T-helper 17 cell (primary cell): ENCODE measurements at regions not wholly inside any gene's neighbourhood (a gene's known extent, or its start where the extent isn't known, plus 50 kb on each side); places are given as distances from the start of the nearest gene placed in this dataset.

Experiments used
- ATAC-seq: fragments of 150-1000 bp; cut with Tn5 transposase; 2 replicates; pipeline ENCODE4 v1.10.0; 2021; ENCODE audit warnings: mild to moderate bottlenecking, moderate library complexity
- DNase-seq, 3 donors: peaks; one replicate each; pipeline versions ENCODE4 v3.0.0 to v3.0.0-alpha.2; 2020 to 2021
- H3K9me3 ChIP-seq: one replicate; pipeline ENCODE4 v1.7.0; 2013; ENCODE audit warnings: low read length, mild to moderate bottlenecking; ENCODE audit not compliant: control insufficient read depth, poor library complexity, severe bottlenecking
- H3K27ac Mint-ChIP-seq: one replicate; pipeline ENCODE4 v1.8.0; 2022; ENCODE audit warnings: mild to moderate bottlenecking, moderate library complexity, mixed read lengths
- H3K27me3 Mint-ChIP-seq: one replicate; pipeline ENCODE4 v1.8.0; 2022; ENCODE audit warnings: mixed read lengths
- H3K36me3 Mint-ChIP-seq: one replicate; pipeline ENCODE4 v1.8.0; 2022; ENCODE audit warnings: low read depth, mixed read lengths
- H3K4me1 Mint-ChIP-seq: one replicate; pipeline ENCODE4 v1.8.0; 2022; ENCODE audit warnings: mild to moderate bottlenecking, mixed read lengths
- H3K4me3 Mint-ChIP-seq: one replicate; pipeline ENCODE4 v1.8.0; 2022; ENCODE audit warnings: mild to moderate bottlenecking, moderate library complexity, mixed read lengths

DNA sequence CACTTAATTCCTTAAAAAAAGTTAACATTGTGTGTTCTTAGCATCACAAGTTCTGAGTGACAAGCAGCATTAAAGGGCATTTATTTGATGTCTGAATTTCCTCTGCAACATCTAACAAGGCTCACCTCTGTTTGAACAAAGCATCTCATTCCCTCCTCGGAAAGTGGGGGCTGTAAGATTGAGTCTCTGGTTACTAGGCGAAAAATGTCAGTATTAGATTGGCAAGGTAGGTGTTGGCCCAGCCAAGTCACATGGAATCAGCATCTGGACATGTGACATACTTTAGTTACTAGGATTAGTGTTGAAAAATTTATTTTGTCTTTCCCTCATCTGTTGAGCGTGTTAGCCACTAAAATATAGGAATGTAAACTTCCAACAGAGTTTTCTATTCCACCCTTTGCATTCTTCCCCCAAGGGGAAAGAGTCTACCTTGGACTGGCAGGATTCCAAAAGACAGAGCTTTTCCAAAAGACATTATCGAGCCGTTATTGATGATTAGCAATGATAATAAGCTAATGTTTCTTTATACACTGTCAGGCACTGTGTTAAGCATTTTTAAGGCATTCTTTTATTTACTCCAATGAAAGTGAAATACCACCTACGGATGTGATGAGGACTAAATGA lies 194.9 kb upstream of the BTG1 start:
- peak overlapping the region; percentile 67 for H3K27ac Mint-ChIP-seq
- DNase-seq, result no peak

DNA sequence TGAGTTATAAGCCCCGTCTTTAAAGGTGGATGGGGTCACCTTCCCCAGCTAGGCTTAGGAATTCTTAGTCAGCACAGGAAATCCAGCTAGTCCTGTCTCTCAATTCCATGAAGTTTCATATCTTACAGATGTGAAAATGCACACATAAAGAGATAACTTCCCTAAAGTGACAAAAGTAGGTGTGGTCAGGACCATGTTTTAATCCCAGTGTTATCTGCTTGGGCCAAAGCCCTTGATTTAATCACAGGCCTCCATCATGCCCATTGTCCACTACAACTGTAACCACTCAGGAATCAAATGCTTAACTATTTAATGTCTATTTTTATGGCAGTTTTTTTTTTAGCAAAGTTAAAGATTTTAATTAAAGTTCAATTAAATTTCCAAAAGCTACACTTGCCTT lies 194.4 kb upstream of the BTG1 start:
- Mint-ChIP-seq H3K27me3 (no peaks in the 10 kb centered on the region), H3K27ac (no peak overlapping the region), H3K36me3 (no peaks in the 10 kb centered on the region), H3K4me3 (no peak overlapping the region), H3K4me1 (peaks cover 4% of the 10 kb centered on the region)
- H3K9me3 ChIP-seq, result no peaks in the 10 kb centered on the region
- DNase-seq (no peak), ATAC-seq (no peak)

More for the DNA sequence above, 194.9 kb upstream of the BTG1 start:
- Mint-ChIP-seq H3K4me1 (peaks cover 4% of the 10 kb centered on the region), H3K4me3 (no peak overlapping the region), H3K27me3 (no peaks in the 10 kb centered on the region), H3K36me3 (no peaks in the 10 kb centered on the region)
- ATAC-seq, result no peak
- H3K9me3 ChIP-seq, result no peaks in the 10 kb centered on the region

DNA sequence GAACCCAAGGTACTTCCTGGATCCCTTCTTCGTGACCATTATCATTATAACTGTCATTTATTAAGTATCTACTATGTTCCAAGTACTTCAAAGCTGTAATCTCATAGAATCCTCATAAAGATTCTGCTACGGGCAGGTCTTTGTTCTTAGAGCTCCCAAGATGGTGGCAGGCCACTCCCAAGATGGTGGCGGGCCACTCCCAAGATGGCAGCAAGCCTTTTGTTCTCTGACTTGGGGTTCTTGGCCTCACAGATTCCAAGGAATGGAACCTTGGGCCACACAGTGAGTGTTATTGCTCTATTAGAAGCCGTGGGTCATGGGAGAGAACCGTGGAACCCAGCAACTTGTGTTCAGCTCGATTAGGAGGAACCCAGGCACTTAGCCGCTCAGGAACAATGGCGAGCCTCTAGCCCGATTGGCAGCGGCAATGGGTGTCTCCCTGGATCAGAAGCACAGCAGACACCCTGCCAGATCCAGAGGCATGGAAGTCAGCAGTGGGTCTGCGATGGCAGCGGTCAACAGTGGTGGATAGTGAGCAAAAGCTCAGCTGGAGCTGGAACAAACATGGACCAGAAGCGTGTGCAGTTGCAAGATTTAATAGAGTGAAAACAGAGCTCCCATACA lies 193.7 kb upstream of the BTG1 start:
- no peak for ATAC-seq
- DNase-seq, result no peak
- no peaks in the 10 kb centered on the region for H3K36me3 Mint-ChIP-seq
- H3K9me3 ChIP-seq, result no peaks in the 10 kb centered on the region
- H3K4me1 Mint-ChIP-seq, result peaks cover 4% of the 10 kb centered on the region
- no peak overlapping the region for H3K27ac Mint-ChIP-seq
- no peak overlapping the region for H3K4me3 Mint-ChIP-seq
- no peaks in the 10 kb centered on the region for H3K27me3 Mint-ChIP-seq

DNA sequence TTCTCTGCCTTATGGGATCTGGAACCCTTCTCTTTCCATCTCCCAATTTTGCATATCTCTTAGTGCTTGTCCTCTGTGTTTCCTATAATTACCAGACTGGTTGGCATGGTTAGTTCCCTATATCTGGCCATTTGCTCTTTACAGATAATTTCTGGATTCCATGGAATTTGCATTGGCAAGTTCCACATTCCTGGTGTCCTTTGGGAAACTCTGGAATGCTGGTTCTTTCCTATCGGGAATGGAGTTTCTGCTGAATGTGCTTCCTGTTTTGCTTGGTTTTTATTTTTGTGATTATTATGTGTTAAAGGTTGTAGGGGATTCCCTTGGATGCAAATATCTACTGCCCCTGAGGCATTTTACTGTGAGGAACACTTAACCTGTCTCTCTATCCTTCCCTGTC lies 193.0 kb upstream of the BTG1 start:
- Mint-ChIP-seq H3K27me3 (no peaks in the 10 kb centered on the region), H3K27ac (no peak overlapping the region), H3K4me3 (no peak overlapping the region), H3K4me1 (peaks cover 8% of the 10 kb centered on the region), H3K36me3 (no peaks in the 10 kb centered on the region)
- DNase-seq (no peak), ATAC-seq (no peak)
- H3K9me3 ChIP-seq, result no peaks in the 10 kb centered on the region

DNA sequence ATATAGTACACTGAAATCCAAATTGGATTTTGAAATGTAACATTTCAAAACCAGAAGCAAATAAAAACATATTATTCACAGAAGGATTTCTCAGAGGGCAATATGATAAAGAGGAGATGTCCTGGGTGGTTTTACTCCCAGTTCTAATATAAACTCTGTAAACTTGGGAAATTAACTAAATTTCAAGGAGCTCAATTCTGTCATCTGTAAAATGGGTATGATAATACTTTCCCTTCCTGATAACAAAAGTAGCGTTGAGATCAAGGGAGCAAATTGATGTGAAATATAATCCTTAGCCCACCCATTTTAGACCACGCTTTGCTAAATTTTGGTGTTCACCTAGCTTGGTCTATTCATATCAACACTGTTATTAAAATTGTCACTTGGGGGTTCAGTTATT lies 192.5 kb upstream of the BTG1 start:
- no peaks in the 10 kb centered on the region for H3K27me3 Mint-ChIP-seq
- no peak overlapping the region for H3K27ac Mint-ChIP-seq
- H3K4me1 Mint-ChIP-seq, result peaks cover 11% of the 10 kb centered on the region

DNA sequence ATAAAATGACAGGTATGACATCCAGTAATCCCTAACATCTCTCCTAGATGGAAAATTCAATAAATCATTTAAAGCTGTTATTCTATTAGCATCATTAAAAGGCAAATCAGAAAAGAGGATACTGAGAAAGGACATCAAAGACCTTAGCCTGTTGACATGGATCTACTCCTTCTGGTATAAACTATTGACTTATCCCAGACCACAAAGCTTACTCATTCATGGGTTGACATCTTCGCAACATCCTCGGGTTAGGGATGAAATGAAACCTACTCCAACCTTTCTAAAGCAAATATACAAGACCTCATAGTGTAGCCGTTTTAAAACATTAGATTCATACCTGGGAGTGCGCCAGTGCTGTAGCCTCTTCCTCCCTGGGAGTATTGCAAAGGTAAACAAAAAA lies 191.5 kb upstream of the BTG1 start:
- Mint-ChIP-seq H3K4me3 (no peak overlapping the region), H3K27ac (no peak overlapping the region), H3K27me3 (no peaks in the 10 kb centered on the region), H3K36me3 (no peaks in the 10 kb centered on the region), H3K4me1 (peaks cover 15% of the 10 kb centered on the region)
- no peaks in the 10 kb centered on the region for H3K9me3 ChIP-seq
- no peak for DNase-seq
- no peak for ATAC-seq

More for the DNA sequence above, 192.5 kb upstream of the BTG1 start:
- H3K4me3 Mint-ChIP-seq, result no peak overlapping the region
- ATAC-seq (no peak), DNase-seq (no peak)
- H3K9me3 ChIP-seq, result no peaks in the 10 kb centered on the region
- no peaks in the 10 kb centered on the region for H3K36me3 Mint-ChIP-seq

DNA sequence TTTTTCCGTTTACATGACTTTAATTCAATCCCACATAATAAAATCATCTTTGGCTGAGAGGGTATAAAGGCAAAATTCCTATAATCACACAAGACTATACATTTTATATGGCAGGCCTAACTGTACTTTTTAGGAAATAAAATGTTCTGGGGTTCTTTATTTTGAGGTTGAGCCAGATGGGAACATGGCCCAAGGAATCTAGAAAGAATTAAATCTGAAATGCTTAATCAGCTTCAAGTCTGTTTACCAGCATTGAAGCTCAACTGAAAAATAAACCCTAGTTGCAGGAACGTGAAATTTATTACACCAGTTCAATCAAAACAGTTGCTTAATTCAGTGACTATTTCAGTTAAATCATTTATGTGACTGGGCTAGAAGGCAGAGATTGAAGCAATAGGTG lies 191.0 kb upstream of the BTG1 start:
- ATAC-seq, result no peak
- Mint-ChIP-seq H3K4me3 (no peak overlapping the region), H3K4me1 (peaks cover 15% of the 10 kb centered on the region), H3K27ac (no peak overlapping the region), H3K27me3 (no peaks in the 10 kb centered on the region), H3K36me3 (no peaks in the 10 kb centered on the region)
- DNase-seq, result no peak
- no peaks in the 10 kb centered on the region for H3K9me3 ChIP-seq

DNA sequence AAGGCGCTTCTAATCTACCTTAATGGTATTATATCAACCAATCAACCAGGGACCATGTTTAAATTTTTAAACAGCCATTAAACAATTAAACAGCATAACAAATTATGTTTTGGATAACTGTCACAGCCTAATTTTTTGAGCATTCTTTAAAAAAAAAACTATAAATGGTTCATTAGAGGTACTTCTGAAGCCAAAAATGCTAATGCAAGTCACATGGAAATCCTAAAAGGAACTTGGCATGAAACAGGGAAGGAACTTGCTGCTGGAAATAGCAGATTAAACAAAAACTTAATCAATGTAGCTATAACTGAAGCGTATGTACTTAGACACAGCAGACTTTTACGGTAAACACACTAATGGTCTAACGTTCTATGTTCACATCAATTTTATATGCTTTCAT lies 190.2 kb upstream of the BTG1 start:
- ATAC-seq (no peak), DNase-seq (no peak)
- H3K27me3 Mint-ChIP-seq, result no peaks in the 10 kb centered on the region
- no peak overlapping the region for H3K27ac Mint-ChIP-seq
- H3K4me1 Mint-ChIP-seq, result peaks cover 11% of the 10 kb centered on the region
- no peak overlapping the region for H3K4me3 Mint-ChIP-seq
- no peaks in the 10 kb centered on the region for H3K36me3 Mint-ChIP-seq
- no peaks in the 10 kb centered on the region for H3K9me3 ChIP-seq

DNA sequence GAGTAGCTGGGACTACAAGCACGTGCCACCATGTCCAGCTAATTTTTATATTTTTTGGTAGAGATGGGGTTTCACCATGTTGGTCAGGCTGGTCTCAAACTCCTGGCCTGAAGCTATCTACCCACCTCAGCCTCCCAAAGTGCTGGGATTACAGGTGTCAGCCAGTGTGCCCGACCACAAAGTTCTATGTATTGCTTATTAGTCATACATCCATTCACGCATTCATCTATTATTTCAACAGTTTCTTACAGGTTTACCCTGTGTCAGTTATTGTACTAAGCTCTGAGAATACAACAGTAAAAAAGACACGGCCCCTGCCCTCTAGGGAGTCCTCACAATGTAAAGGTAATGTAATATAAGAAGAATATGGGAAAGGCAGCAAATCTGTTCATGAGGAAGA lies 188.9 kb upstream of the BTG1 start:
- no peaks in the 10 kb centered on the region for H3K9me3 ChIP-seq
- DNase-seq (no peak), ATAC-seq (no peak)
- Mint-ChIP-seq H3K4me1 (peaks cover 11% of the 10 kb centered on the region), H3K4me3 (no peak overlapping the region), H3K36me3 (no peaks in the 10 kb centered on the region), H3K27ac (peak overlapping the region; percentile 57), H3K27me3 (no peaks in the 10 kb centered on the region)

DNA sequence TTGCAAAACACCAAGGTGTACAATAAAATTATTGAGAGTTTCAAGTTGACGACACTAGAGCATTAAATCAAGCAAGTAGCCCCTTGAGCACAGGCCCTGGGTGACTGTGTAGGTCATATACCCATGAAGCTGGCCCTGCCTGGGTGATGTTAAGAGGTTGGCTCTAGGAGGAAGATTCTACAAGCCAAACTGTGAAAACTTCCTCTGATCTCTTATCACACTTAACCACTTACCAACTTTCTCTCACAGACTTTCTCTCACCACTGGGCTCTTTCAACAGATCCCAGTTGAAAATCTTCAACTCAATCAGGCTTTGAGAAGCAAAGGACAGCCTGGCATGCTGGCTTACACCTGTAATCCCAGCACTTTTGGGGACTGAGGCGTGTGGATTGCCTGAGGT lies 186.9 kb upstream of the BTG1 start:
- ATAC-seq (no peak), DNase-seq (no peak)
- peaks cover 11% of the 10 kb centered on the region for H3K4me1 Mint-ChIP-seq
- no peaks in the 10 kb centered on the region for H3K9me3 ChIP-seq
- H3K4me3 Mint-ChIP-seq, result no peak overlapping the region
- no peaks in the 10 kb centered on the region for H3K36me3 Mint-ChIP-seq
- peak overlapping the region; percentile 57 for H3K27ac Mint-ChIP-seq
- no peaks in the 10 kb centered on the region for H3K27me3 Mint-ChIP-seq

DNA sequence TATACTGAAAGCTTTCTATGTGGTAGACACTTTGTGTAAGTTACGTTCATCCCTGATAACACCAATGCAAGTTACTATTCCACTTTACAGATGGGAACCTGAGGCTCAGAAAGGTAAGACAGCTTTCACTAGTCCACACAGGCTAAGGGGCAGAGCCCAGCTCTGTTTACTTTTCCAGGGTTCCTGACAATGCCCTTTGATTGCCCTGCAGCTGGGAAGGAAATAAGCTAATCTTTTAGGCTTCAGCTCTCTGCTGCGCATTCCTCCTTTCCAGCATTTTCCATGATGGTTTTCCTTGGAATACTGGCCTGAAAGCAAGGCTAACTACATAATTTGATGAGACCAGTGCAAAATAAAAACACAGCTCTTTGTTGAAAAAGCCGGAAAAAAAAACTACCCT lies 185.7 kb upstream of the BTG1 start:
- H3K4me1 Mint-ChIP-seq, result peaks cover 14% of the 10 kb centered on the region
- H3K36me3 Mint-ChIP-seq, result no peaks in the 10 kb centered on the region
- H3K27ac Mint-ChIP-seq, result no peak overlapping the region
- H3K4me3 Mint-ChIP-seq, result no peak overlapping the region
- H3K9me3 ChIP-seq, result no peaks in the 10 kb centered on the region
- H3K27me3 Mint-ChIP-seq, result no peaks in the 10 kb centered on the region
- no peak for ATAC-seq
- no peak for DNase-seq

DNA sequence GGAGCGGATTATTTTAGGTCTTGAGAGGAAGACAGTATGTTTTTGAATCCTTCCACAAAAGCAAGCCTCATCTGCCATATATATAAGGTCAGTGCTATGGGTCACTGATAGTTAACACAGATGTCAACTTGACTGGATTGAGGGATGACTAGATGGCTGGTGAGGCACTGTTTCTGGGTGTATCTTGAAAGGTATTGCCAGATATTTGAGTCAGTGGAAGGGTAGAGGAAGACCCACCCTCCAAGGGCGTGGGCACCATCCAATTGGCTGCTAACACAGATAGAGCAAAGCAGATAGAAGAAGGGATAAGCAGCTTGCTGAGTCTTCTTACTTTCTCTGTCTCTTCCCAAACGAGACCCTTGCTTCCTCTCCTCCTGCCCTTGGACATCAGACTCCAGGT lies 185.0 kb upstream of the BTG1 start:
- H3K4me1 Mint-ChIP-seq, result peaks cover 14% of the 10 kb centered on the region

DNA sequence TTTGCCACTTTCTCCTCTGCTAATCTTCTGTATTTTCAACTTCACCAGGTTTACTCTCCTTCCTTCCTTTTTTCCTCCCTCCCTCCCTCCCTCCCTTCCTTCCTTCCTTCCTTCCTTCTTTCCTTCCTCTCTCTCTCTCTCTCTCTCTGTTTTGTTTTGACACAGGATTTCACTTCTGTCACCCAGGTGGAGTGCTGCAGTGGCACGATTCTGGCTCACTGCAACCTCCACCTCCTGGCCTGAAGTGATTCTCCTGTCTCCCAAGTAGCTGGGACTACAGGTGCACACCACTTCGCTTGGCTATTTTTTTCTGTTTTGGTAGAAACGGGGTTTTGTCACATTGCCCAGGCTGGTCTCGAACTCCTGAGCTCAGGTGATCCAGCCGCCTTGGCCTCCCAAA lies 181.2 kb upstream of the BTG1 start:
- H3K4me1 Mint-ChIP-seq, result peaks cover 9% of the 10 kb centered on the region
- H3K9me3 ChIP-seq, result no peaks in the 10 kb centered on the region
- ATAC-seq, result no peak
- H3K27ac Mint-ChIP-seq, result no peak overlapping the region
- DNase-seq, result no peak
- no peaks in the 10 kb centered on the region for H3K36me3 Mint-ChIP-seq
- H3K4me3 Mint-ChIP-seq, result no peak overlapping the region
- no peaks in the 10 kb centered on the region for H3K27me3 Mint-ChIP-seq

More for the DNA sequence above, 185.0 kb upstream of the BTG1 start:
- DNase-seq (no peak), ATAC-seq (no peak)
- H3K27me3 Mint-ChIP-seq, result no peaks in the 10 kb centered on the region
- no peaks in the 10 kb centered on the region for H3K36me3 Mint-ChIP-seq
- H3K4me3 Mint-ChIP-seq, result no peak overlapping the region
- no peak overlapping the region for H3K27ac Mint-ChIP-seq
- no peaks in the 10 kb centered on the region for H3K9me3 ChIP-seq

DNA sequence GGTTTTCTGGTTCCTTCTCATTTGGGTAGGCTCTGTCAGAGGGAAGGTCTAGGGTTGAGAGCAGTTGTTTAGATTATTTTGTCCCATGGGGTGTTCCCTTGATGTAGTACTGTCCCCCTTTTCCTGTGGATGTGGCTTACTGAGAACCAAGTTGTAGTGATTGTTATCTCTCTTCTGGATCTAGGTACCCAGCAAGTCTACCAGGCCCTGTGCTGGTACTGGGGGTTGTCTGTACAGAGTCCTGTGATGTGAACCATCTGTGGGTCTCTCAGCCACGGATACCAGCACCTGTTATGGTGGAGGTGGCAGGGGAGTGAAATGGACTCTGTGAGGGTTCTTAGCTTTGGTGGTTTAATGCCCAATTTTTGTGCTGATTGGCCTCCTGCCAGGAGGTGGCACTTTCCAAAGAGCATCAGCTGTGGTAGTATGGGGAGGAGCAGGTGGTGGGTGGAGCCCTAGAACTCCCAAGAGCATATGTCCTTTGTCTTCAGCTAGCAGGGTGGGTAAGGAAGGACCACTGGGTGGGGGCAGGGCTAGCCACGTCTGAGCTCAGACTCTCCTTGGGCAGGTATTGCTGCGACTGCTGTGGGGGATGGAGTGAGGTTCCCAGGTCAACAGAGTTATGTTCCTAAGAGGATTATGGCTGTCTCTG lies 179.3 kb upstream of the BTG1 start:
- no peak for ATAC-seq
- H3K27me3 Mint-ChIP-seq, result no peaks in the 10 kb centered on the region
- no peak overlapping the region for H3K27ac Mint-ChIP-seq
- peaks cover 9% of the 10 kb centered on the region for H3K4me1 Mint-ChIP-seq
- H3K9me3 ChIP-seq, result no peaks in the 10 kb centered on the region
- no peak overlapping the region for H3K4me3 Mint-ChIP-seq
- no peak for DNase-seq
- no peaks in the 10 kb centered on the region for H3K36me3 Mint-ChIP-seq
